HG03095 (cell line): ENCODE measurements at regions not wholly inside any gene's neighbourhood (a gene's known extent, or its start where the extent isn't known, plus 50 kb on each side); places are given as distances from the start of the nearest gene placed in this dataset.

ENCODE experiments used
- ATAC-seq: cut with Tn5 transposase; IDR thresholded peaks from one replicate; pipeline ENCODE4 v1.9.1; 2021; ENCODE audit warnings: moderate library complexity; ENCODE audit not compliant: unreplicated experiment

DNA sequence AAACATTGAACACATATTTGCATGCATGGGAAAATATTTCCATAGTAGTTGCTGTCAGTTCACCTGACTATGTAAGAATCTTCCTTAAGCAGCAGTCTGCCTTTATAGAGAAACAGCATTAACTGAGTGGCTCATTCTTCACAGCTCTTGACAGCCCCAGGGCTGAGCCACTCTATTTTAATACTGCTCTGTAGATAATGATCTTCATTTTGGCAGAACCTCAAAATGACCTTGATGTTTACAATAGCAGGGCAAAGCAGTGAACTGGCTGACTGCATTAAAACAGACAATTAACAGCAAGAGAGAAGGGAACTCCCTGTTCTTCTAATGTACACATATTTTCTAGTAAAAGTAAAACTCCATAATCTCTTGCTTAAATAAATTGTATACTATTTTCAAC is 580.6 kb upstream of the SOX11 start:
- ATAC-seq: no peak

DNA sequence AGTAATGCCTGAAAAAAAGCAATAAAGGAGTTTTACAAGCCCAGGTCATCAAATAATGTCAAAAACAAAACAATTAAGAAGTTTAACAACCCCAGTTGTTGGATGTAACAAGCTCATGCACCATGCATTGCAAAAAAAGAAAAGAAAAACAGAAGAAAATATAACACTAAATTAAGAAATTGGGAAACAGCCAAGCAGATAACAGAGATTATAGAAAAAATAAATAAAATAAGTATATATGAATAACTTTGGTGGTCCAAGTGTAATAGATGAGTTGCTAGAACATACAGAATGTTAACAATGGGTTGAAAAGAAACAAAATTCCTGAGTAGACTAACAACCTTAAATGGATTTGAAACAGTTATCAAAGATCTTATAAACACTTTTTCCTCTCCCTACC is 573.1 kb upstream of the SOX11 start:
- ATAC-seq: no peak

DNA sequence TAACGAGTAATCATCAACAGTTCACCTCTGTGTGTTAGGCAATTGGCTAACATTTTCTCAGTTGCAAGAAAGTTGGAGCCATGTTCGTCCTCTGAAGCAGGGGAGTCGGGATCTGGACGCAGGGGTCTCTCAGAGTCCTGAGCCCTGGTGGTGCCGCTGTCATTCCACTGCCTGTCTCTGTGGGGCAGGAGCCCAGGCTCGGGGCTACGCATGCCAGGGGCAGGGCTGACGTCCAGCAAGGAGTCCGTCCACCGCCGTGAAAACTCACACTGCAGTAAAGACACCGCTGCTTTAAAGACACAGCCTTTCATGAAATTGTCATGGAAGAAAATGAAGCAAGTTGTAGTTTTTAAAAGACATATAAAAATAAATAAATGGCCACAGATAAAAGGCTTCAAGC is 571.1 kb upstream of the SOX11 start:
- ATAC-seq: no peak

DNA sequence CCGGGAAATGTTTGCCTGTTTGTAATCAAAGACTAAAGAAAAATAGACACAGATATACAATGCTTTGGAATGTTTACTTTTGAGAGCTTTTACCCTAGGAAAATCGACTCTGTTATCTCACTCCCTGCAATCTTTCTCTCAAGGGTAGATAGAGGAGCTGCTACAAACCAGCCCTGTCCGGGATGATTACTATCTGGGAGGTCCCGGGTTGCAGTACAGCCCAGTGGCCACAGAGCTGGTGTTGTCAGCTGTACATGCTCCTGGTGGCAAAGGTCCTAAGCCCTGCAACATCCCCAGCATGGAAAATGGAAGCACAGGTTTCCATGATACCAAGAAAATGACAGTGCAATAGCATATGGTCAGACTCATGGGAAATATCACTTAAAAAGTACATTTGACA is 570.5 kb upstream of the SOX11 start:
- ATAC-seq: no peak

DNA sequence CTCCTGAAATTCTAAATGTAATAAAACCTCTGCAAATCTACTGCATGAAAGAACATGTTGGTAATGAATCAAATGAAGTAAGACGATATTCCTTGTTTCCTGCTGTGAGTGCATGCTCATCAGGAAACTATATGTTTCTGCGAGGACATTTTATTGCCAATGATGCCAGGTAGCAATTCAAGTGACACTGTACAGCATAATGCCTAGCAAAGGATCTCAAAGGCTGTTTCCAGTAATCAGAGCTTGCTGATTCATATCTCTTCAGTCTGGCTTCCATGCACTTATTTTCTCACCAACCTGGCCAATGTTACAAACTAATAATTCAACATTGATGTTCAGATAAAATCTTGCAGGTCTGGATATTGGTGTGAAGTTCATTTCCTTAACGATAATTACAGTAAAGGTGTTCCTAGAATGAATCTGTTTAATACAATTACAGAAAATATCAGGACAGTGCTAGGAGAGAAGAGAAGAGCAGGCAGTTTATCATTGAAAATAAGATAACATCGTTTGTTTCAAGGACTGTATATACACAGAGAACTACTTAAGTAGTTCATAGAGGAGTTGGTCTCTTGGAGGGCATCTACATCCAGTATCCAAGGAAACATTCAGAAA is 568.5 kb upstream of the SOX11 start:
- ATAC-seq: no peak

DNA sequence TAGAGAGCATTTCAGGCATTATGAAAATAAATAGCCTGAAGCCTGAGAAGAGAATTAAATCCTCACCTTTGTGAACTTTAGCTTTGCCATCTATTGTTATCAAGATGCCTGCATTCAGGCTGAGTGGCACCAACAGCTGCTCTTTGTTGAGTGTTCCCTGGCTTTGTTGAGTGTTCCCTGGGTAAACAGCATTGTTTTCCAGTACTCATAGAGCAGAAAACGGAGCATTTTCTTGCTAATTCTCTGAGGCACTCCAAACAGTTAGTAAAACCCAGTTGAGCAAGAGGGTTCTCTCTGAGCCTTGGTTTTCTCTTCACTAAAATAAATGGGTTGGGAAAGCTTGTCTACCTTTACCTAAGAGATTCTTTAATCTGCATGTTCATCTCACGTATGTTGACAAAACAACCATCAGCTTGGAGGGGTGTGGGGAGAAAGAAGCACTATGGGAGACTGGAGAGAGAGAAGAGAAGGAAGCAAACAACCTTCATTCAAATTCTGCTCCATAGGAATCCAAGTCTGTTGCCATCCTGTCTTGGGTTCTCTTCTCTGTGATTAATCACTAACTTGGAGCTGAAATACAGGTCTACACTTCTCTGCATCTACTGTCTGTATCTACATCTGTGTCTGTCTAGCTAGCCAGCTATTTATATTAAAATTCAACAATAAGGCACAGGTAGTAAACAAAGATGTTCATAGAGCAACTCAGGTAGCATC is 567.0 kb upstream of the SOX11 start:
- ATAC-seq: no peak

DNA sequence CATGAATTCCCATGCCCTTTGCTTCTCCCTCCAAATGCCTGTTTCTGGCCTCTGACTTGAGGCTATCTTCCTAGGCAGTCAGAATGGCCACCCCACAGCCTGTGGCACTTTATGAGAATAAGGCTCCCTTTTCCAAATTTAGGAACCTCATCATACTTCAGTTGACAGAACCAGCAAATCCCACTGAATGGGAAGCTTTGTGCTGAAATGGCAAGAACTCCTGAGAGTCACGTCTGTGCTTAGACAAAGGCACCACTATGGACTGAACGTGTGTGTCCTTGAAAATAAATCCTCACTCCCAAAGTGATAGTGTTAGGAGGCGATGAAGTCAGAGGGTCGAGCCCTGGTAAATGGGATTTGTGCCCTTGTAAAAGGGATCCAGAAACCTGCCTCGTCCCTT is 559.9 kb upstream of the SOX11 start:
- no peak for ATAC-seq

DNA sequence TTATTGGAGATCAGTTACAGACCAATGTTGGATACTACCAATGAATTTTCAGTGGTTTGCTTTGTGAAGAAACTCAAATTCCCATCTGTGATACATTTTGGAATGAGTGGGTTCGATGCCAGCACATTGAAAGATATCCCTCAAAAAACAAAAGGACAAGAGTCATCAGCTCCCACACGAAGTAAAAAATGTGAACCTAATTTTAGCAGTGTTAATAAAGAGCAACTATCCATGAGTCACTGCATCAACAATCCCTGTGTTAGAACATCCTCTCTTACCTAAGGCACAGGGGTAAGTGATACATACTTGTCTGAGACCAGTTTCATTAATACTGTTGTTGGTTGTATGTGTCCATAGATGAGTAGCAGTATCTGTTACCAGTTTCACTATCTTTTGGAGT is 551.8 kb upstream of the SOX11 start:
- no peak for ATAC-seq

DNA sequence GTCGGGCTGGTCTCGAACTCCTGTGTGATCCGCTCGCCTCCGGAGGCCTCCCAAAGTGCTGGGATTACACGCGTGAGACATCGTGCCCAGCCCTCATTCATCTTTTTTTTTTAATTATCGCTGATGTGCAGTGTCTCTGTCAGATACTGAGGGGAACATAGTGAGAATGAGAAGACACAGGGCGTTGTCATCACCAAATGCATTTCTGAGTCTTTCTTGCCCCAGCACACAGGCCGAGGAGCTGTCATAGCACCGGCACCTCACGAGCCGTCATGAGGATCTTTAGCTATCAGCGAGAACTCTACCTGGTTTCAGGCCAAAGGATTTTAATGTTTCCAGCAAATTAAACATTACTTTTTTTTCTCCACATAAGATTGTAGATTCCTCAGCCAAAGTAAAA is 548.0 kb upstream of the SOX11 start:
- no peak for ATAC-seq

DNA sequence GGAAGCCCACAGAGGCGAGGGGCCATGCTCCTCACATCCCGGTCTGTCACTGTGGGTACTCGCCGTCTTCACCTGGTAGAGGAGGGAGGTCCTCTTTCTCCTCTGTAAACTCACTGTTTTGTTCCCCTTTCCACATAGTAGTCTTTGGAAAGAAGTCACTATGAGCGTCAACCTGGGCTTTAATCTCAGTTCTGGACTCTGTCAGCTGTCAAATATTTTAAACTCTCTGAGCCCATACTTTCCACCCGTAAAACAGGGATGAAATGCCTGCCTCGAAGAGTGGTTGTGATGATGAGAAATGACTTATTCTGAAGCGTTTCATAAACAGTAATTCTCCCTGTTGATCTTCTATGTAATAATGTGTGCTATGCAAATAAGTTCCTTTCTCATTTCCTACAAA is 547.1 kb upstream of the SOX11 start:
- ATAC-seq: no peak

DNA sequence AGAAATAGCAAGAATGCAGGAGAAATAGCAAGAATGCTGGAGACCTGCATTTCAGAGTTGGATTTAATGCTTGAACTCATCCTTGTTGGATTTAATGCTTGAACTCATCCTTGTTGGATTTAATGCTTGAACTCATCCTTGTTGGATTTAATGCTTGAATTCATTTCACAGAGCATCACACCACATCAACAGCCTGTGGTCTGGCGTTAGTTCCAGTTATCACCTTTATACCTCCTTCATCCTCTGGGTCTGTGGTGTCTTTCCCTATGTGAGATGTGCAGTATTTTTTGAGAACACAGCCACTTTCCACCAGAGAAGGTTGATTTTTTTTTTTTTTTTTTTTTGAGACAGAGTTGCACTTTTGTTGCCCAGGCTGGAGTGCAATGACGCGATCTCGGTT is 546.4 kb upstream of the SOX11 start:
- ATAC-seq: no peak

DNA sequence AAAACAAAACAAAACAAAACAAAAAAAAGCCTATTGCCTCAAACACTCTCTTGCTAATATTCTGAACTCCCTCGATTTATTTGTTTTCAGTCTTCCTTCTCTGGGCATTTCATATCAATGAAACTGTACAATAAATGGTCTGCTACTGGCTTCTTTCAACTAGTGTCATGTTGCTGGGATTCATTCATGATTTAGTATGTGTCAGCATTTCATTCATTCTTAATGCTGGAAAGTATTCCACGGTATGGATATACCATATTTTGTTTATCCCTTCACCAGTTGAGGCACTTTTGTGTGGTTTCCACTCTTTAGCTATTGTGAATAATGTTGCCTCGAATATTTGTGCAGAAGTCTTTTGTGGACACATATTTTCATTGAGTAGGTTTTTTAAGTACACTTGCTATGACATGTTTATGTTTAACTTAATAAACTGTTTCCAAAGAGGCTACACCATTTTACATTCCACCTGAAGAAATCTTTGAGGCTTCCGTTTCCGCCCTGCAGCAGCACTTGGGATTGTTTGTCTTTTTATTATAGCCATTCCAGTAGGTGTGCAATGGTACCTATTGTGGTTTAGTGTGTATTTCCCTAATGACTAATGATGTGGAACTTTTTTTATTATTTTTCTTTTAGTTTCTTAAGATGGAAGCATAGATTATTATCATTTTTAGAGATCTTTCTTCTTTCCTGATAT is 543.6 kb upstream of the SOX11 start:
- ATAC-seq: no peak

DNA sequence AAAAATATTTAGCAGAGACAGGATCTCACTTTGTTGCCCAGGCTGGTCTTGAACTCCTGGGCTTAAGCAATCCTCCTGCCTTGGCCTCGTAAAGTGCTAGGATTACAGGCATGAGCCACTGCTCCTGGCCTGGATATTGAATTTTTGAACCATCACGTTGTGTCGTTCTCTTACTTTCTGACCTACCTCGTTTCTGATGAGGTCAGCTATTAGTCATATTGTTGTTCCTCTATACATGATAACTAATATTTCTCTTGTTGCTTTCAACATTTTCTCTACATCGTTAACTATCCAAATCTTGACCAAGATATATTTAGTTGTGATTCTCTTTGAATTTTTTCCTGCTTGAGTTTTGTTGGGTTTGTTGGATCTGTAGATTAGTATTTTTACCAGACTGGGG is 541.3 kb upstream of the SOX11 start:
- no peak for ATAC-seq

DNA sequence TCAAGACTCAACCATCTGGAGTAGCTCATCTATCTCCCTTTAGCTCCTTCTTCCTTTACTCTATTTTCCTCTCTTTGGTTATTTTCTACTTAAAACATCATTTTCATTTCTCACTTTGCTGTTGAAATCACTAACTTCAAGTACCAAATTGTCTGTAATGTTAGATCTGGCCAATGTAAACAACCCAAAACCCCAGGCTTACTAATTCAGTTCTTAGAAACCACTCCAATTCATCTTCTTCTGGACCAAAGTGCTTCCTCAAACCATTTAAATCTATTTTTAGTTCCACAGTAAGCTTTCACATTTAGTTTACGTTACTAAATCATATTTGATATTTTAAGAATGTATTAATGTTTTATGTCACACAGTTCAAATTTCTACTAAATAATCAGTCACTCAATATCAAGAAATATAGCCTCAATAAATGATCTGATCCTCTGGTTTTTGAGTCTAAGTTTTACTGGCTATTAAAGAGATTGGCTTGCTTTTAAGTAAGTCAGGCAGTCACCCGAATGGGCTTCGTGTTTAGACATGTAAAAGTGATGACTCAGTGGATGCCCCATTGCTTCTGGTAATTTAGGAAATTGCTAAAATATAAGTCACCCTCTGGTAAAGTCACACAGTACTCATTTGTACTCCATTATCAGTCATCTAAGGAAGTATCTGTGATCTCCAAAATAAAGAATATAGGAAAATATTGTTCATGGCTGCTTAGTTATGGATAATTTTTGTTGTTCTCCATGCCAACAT is 527.2 kb upstream of the SOX11 start:
- no peak for ATAC-seq

DNA sequence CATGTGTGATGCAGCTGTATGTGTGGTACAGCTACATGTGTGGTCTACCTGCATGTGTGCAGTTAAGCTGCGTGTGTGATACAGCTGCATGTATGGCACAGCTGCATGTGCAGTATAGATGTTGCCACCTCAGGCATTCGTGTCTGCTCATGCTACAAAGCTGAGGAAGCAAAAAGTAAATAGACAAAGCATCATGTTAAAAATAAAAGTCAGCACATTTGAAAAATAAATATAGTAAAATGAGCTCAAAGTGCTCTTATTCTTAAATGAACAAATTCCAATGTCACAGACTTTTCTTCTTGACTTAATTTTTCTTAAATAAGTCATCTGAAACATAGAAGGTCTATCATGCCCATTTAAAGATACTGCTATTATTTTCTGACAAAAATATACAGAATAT is 519.3 kb upstream of the SOX11 start:
- no peak for ATAC-seq

DNA sequence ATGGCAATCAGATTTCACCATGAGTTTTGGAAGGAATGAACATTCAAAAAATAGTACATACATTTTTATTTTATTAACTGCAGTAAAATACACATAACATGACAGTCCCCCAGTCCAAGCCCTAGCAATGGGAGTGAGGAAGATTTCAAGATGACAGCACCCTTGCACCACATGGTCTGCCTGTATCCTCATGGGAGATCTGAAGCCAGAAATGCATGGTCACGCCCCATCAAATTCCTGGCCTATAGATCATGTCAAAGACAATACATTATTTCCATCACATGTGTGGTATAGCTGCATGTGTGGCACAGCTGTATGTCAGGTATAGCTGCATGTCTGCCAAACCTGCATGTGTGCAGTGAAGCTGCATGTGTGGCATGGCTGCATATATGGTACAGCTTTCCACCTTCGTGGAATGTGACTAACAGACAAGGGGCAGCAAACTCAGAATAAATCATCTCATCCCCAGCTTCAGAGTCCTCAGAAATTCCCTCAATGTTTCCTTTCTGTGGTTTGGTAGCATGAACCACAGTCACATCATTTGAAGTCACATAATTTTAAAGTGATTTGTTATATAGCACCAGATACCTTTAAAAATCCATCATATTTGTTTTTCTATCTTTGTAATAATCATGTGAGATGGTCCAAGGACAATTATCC is 518.2 kb upstream of the SOX11 start:
- ATAC-seq: no peak

DNA sequence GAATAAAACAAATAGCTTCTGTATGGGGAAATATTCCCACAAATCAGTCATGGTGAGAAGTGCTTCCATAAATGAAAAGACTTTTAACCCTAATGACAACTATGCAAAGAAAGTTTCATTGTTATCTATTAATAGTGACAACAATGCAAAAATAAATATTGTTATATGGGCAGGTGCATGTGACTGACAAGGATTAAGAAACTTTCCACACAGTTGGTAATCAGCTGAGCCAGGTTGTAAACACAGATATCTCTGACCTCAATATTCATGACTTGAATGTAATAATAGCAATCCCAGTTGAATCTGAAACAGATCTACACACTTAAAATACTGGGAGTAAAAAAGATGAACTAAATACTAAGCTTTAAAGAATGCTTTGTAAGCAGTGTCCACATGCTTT is 517.0 kb upstream of the SOX11 start:
- no peak for ATAC-seq

DNA sequence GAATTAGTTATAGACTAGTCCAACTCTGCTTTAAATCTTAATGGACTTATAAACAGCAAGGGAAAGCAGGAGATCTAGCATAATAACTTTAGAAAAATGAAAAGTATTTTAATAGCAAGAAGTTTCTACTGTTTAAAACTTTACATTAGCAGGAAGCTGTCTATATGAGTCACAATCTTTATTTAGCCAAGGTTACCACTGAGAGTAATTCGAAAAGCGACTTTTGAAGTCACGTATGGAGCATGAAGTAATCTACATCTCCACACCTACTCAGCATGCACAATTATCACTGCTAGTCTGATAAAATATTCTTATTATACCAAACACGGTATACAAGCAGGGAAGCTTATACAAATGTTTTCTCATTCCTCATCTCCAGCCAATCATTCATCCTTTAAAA is 515.4 kb upstream of the SOX11 start:
- no peak for ATAC-seq

DNA sequence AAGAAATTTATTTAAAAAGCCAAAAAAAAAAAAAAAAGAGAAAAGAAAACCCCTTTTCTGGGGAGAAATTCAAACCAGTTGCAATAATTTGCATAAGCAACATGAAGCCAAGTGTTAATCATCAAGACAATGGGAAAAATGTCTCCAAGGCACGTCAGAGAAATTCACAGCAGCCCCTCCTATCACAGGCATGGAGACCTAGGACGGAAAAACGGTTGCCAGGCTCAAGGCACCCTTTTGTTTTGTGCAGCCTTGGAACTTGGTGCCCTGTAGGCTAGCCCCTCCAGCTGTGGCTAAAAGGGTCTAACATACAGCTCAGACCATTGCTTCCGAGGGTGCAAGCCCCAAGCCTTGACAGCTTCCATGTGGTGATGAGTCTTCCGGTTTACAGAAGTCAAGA is 509.2 kb upstream of the SOX11 start:
- no peak for ATAC-seq

DNA sequence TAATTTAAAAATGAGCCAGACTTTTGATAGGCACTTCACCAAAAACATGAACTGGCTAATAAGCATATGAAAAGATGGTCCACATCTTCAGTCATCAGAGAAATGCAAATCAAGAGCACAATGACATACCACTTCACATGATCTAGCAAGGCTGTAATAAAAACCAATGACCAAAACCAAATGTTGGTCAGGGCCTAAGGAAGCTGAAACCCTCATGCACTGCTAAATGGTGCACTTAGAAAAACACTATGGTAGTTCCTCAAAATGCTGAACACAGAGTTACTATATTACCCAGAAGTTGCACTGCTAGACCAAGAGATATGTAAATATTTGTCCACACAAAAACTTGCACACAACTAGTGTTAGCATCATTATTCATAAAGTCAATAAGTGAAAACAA is 504.9 kb upstream of the SOX11 start:
- no peak for ATAC-seq

DNA sequence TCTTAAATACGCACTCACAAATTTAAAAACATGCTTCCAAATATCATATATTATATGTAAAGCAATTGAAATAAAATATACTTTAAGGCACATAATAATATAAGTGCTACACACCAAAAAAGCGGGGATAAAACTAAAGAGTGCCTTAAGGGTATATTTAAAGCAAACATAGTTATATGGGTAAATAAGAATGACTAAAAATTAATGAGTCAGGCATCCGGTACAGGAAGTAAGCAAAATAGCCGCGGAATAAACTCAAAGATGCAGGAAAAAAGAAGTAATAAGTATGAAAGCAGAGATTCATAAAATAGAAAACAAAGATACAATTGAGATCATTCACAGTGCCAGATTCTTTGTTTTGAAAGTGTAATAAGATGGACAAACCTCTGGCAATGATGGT is 503.5 kb upstream of the SOX11 start:
- no peak for ATAC-seq
